Ishikawa (cell line): ENCODE measurements at regions not wholly inside any gene's neighbourhood (a gene's known extent, or its start where the extent isn't known, plus 50 kb on each side); places are given as distances from the start of the nearest gene placed in this dataset.

Source experiments
- CEBPB ChIP-seq: IDR thresholded peaks from 2 replicates; pipeline ENCODE4 v1.6.1; 2012
- CREB1 ChIP-seq: IDR thresholded peaks from 2 replicates; pipeline ENCODE4 v1.6.1; 2012; ENCODE audit warnings: low read depth
- EGR1 ChIP-seq: IDR thresholded peaks from 2 replicates; pipeline ENCODE4 v1.6.1; 2012
- EP300 ChIP-seq: IDR thresholded peaks from 2 replicates; pipeline ENCODE4 v1.6.1; 2012; ENCODE audit warnings: borderline replicate concordance
- NFIC ChIP-seq: IDR thresholded peaks from 2 replicates; pipeline ENCODE4 v1.6.1; 2012
- RAD21 ChIP-seq: IDR thresholded peaks from 2 replicates; pipeline ENCODE4 v1.6.1; 2012; ENCODE audit warnings: low read depth
- REST ChIP-seq: IDR thresholded peaks from 2 replicates; pipeline ENCODE4 v1.6.1; 2012; ENCODE audit warnings: low read depth, mild to moderate bottlenecking
- TAF1 ChIP-seq: IDR thresholded peaks from 2 replicates; pipeline ENCODE4 v1.6.1; 2012; ENCODE audit warnings: low read depth, mild to moderate bottlenecking
- TCF12 ChIP-seq: IDR thresholded peaks from 2 replicates; pipeline ENCODE4 v1.6.1; 2012; ENCODE audit warnings: low read depth
- USF1 ChIP-seq: IDR thresholded peaks from 2 replicates; pipeline ENCODE4 v1.6.1; 2012
- ZBTB7A ChIP-seq: IDR thresholded peaks from 2 replicates; pipeline ENCODE4 v1.6.1; 2012; ENCODE audit warnings: low read depth
- TF ChIP-seq, protein P1 (sequence below): IDR thresholded peaks from 2 replicates; pipeline ENCODE4 v1.6.1; 2012

GRCh38 chr14:57051633-57052032, 217.1 kb downstream of the EXOC5 start:
- TF ChIP-seq TCF12 (no peak), NFIC (no peak), EGR1 (no peak), REST (no peak), ZBTB7A (no peak), RAD21 (0 out of 2 replicates have a peak, but pooled peaks have one; percentile 13), TAF1 (no peak), USF1 (no peak), CEBPB (no peak), EP300 (no peak), CREB1 (no peak)
- TF ChIP-seq, protein P1, sequence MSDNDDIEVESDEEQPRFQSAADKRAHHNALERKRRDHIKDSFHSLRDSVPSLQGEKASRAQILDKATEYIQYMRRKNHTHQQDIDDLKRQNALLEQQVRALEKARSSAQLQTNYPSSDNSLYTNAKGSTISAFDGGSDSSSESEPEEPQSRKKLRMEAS: no peak
